Calu3 (cell line): ENCODE measurements at regions not wholly inside any gene's neighbourhood (a gene's known extent, or its start where the extent isn't known, plus 50 kb on each side); places are given as distances from the start of the nearest gene placed in this dataset.

Source experiments
- BruUV-seq: library from RNA; stranded (reverse); fragments of 400-500 nt; replicated peaks from 2 replicates; lab custom pipeline; 2021; lab: Mats Ljungman, UMichigan
- CTCF ChIA-PET: fragments of 300-600 bp; sonication (Branson Sonifier 250); formaldehyde crosslinking; loops from one replicate; lab custom pipeline; 2022; ENCODE audit warnings: antibody characterized with exemption; lab: Charles Lee
- DNase-seq: peaks from one replicate; pipeline ENCODE4 v3.0.0; 2022
- H3K27ac Mint-ChIP-seq: one replicate; pipeline ENCODE4 v1.8.0; 2022; ENCODE audit warnings: mixed read lengths; ENCODE audit not compliant: unreplicated experiment
- H3K27me3 Mint-ChIP-seq: one replicate; pipeline ENCODE4 v1.8.0; 2022; ENCODE audit warnings: mixed read lengths; ENCODE audit not compliant: unreplicated experiment
- H3K36me3 Mint-ChIP-seq: one replicate; pipeline ENCODE4 v1.8.0; 2022; ENCODE audit warnings: mild to moderate bottlenecking, moderate library complexity, mixed read lengths; ENCODE audit not compliant: insufficient read depth, unreplicated experiment
- H3K4me1 Mint-ChIP-seq: one replicate; pipeline ENCODE4 v1.8.0; 2022; ENCODE audit warnings: mild to moderate bottlenecking, low read depth, mixed read lengths; ENCODE audit not compliant: unreplicated experiment
- H3K4me3 Mint-ChIP-seq: one replicate; pipeline ENCODE4 v1.8.0; 2022; ENCODE audit warnings: mild to moderate bottlenecking, low read depth, moderate library complexity, mixed read lengths; ENCODE audit not compliant: unreplicated experiment
- H3K9me3 Mint-ChIP-seq: one replicate; pipeline ENCODE4 v1.8.0; 2022; ENCODE audit warnings: low read depth, mixed read lengths; ENCODE audit not compliant: unreplicated experiment
- CTCF ChIP-seq: fragments of 200-600 bp; IDR thresholded peaks from one replicate; pipeline ENCODE4 v1.8.0; 2022; ENCODE audit warnings: antibody characterized with exemption; ENCODE audit not compliant: unreplicated experiment
- intact Hi-C: fragments of 100-400 bp; cut with micrococcal nuclease; formaldehyde crosslinking; loops from one replicate; pipeline ENCODE4 v1.10.0; 2022; ENCODE audit not compliant: unreplicated experiment

- intact Hi-C loops: no loop called here
- Mint-ChIP-seq H3K27me3 (no peaks in the 10 kb centered on the region), H3K27ac (no peak overlapping the region), H3K4me3 (no peak overlapping the region), H3K36me3 (no peaks in the 10 kb centered on the region), H3K4me1 (no peaks in the 10 kb centered on the region), H3K9me3 (no peaks in the 10 kb centered on the region)
- TF ChIP-seq CTCF: no peak
- BruUV-seq: no TSS peak
- CTCF ChIA-PET: no interaction called here
- DNase-seq: no peak
These were observed 986.7 kb upstream of the MIR17HG start for GRCh38 chr13:90360785-90361184.

GRCh38 chr13:90362707-90363106 lies 984.8 kb upstream of the MIR17HG start:
- Mint-ChIP-seq H3K4me1 (no peaks in the 10 kb centered on the region), H3K36me3 (no peaks in the 10 kb centered on the region), H3K9me3 (no peaks in the 10 kb centered on the region), H3K27me3 (no peaks in the 10 kb centered on the region), H3K4me3 (no peak overlapping the region), H3K27ac (no peak overlapping the region)
- no TSS peak for BruUV-seq
- intact Hi-C loops: no loop called here
- CTCF ChIA-PET: no interaction called here
- DNase-seq: no peak
- TF ChIP-seq CTCF: no peak

GRCh38 chr13:90365130-90365529 lies 982.4 kb upstream of the MIR17HG start:
- Mint-ChIP-seq H3K4me3 (no peak overlapping the region), H3K36me3 (no peaks in the 10 kb centered on the region), H3K4me1 (no peaks in the 10 kb centered on the region), H3K9me3 (no peaks in the 10 kb centered on the region), H3K27ac (no peak overlapping the region), H3K27me3 (no peaks in the 10 kb centered on the region)
- CTCF ChIA-PET: no interaction called here
- BruUV-seq: no TSS peak
- intact Hi-C loops: no loop called here
- no peak for DNase-seq
- TF ChIP-seq CTCF: no peak

GRCh38 chr13:90374168-90374567 lies 973.3 kb upstream of the MIR17HG start:
- H3K36me3 Mint-ChIP-seq: no peaks in the 10 kb centered on the region
- H3K4me3 Mint-ChIP-seq: no peak overlapping the region
- no peaks in the 10 kb centered on the region for H3K4me1 Mint-ChIP-seq
- no peak for TF ChIP-seq CTCF
- H3K9me3 Mint-ChIP-seq: peaks cover 2% of the 10 kb centered on the region
- H3K27me3 Mint-ChIP-seq: no peaks in the 10 kb centered on the region
- CTCF ChIA-PET: no interaction called here
- DNase-seq: no peak
- H3K27ac Mint-ChIP-seq: no peak overlapping the region
- no TSS peak for BruUV-seq
- intact Hi-C loops: no loop called here
